VCaP (cell line): ENCODE measurements at regions not wholly inside any gene's neighbourhood (a gene's known extent, or its start where the extent isn't known, plus 50 kb on each side); places are given as distances from the start of the nearest gene placed in this dataset.

Source experiments
- H3K27ac ChIP-seq: fragments of 450-650 bp; 2 replicates; pipeline ENCODE4 v1.5.1; 2017
- CTCF ChIP-seq: fragments of 450-650 bp; conservative IDR thresholded peaks from 2 replicates; pipeline ENCODE4 v1.5.1; 2017; ENCODE audit warnings: mild to moderate bottlenecking, moderate library complexity

DNA sequence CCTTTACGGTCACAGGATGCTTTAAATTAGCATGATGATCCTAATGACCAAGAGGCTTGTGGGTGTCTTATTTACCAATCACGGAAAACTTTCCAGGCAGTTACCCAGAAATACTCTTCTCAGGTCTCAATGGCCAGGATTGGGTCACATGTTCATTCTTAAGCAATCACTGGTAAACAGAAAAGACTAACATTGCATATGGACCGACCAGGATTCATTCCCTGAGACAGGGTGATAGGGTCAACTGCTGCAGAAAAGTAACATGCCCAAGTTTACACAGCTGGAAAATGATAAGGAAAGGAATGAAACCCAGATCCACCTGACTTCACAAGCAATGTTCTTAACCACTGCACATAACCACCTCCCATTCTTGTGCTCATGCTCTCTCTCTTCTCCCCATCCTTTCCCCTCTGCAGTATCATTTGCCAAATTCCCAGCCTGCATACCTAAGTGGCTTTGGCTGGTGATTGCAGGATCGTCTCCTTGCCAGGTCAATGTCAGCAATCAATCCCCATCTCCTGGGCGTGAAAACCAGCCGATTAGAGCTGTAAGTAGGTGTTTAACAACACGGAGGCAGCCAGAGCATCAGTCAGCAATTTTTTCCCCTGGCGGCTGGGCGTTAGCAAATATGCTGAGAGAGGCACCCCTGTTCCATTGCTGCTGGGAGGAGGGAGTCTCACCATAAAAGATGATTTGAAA, 219.4 kb downstream of the NMUR2 start:
- TF ChIP-seq CTCF, result no peak
- no peak overlapping the region for H3K27ac ChIP-seq

- TF ChIP-seq CTCF, result no peak
- no peak overlapping the region for H3K27ac ChIP-seq
These were observed 220.8 kb downstream of the NMUR2 start for GRCh38 chr5:152184266-152184665.

GRCh38 chr5:152181461-152181860, 223.6 kb downstream of the NMUR2 start:
- no peak overlapping the region for H3K27ac ChIP-seq
- no peak for TF ChIP-seq CTCF

- H3K27ac ChIP-seq, result no peak overlapping the region
- no peak for TF ChIP-seq CTCF
These were observed 226.8 kb downstream of the NMUR2 start for GRCh38 chr5:152178350-152178699.

- H3K27ac ChIP-seq, result no peak overlapping the region
These were observed 227.3 kb downstream of the NMUR2 start for GRCh38 chr5:152177626-152178349.

DNA sequence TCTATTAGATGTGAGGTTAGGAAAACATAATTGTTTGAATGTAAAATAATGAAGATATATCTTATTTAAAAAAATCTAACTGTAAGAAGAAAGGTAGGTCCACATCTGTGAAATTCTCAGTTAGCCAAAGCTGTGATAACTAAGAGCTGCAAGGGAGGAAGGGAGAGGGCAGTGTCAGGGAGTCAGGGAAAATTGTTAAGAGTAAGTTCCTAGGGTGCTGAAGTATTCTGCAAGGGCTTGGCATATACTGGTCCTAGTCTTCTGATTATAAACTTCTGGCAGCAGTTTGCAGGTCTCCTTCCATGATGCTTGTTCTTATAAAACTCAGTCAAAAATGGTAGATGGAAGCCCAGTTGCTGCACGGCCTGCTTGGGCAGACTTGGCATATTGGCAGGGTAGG, 233.2 kb downstream of the NMUR2 start:
- no peak overlapping the region for H3K27ac ChIP-seq
- TF ChIP-seq CTCF, result no peak

More at GRCh38 chr5:152177626-152178349, 227.3 kb downstream of the NMUR2 start:
- no peak for TF ChIP-seq CTCF

DNA sequence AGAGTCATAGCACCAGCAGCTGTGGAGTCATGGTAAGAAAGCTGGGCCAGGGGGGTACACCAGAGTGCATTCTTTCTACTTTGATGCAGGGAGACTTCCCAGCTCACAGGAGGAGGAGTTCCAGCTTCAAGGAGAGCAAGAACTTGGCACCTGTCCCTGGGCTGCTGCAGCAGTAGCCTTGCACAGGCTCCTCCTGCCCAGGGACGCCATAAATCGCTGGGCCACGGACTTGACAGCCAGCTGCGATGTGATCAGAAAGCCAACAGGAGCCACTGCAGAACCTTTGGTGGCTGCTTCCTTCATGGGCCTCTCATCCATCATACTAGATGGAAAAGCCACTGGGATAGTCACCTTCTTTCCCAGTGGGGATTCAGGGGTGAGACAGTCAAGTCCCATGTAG, 234.7 kb downstream of the NMUR2 start:
- TF ChIP-seq CTCF, result peak; percentile 28; the same call in 1 of the 2 replicates
- no peak overlapping the region for H3K27ac ChIP-seq
